IMR-90 (cell line): ENCODE measurements at regions not wholly inside any gene's neighbourhood (a gene's known extent, or its start where the extent isn't known, plus 50 kb on each side); places are given as distances from the start of the nearest gene placed in this dataset.

Experiments used
- ELK1 ChIP-seq: fragments of 150-350 bp; IDR thresholded peaks from 2 replicates; pipeline ENCODE4 v1.6.1; 2016; ENCODE audit warnings: low read depth, mild to moderate bottlenecking, low read length, moderate library complexity, borderline replicate concordance
- USF2 ChIP-seq: fragments of 150-350 bp; IDR thresholded peaks from 2 replicates; pipeline ENCODE4 v1.6.1; 2017; ENCODE audit warnings: mild to moderate bottlenecking, antibody characterized with exemption, low read length, low read depth
- TF ChIP-seq, protein P1 (sequence below): conservative IDR thresholded peaks from 2 replicates; pipeline ENCODE4 v1.5.1; 2012; ENCODE audit warnings: mild to moderate bottlenecking, low read depth, low read length, improper control_type of control experiment

DNA sequence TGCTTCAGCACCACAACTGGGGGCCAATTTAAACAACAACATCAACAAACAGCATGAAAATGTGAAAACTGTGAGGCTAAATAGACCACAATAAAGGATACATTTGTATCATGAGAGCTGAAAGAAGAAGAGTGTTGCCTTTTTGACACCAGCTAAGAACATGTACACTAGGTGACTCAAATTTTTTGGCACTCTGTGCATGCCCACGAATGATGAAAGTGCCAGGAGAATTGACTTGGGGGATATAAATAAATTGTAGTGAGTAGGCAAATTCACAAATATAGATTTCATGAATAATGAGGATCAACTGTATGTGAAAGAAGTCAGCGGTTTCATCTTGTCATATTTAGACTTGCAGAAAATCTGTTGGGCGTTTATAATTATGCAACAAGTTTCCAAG is 1388.0 kb upstream of the LRRTM1 start:
- TF ChIP-seq, protein P1, sequence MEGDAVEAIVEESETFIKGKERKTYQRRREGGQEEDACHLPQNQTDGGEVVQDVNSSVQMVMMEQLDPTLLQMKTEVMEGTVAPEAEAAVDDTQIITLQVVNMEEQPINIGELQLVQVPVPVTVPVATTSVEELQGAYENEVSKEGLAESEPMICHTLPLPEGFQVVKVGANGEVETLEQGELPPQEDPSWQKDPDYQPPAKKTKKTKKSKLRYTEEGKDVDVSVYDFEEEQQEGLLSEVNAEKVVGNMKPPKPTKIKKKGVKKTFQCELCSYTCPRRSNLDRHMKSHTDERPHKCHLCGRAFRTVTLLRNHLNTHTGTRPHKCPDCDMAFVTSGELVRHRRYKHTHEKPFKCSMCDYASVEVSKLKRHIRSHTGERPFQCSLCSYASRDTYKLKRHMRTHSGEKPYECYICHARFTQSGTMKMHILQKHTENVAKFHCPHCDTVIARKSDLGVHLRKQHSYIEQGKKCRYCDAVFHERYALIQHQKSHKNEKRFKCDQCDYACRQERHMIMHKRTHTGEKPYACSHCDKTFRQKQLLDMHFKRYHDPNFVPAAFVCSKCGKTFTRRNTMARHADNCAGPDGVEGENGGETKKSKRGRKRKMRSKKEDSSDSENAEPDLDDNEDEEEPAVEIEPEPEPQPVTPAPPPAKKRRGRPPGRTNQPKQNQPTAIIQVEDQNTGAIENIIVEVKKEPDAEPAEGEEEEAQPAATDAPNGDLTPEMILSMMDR = no peak
- no peak for TF ChIP-seq ELK1
- TF ChIP-seq USF2 = no peak
